ENCODE measurements at regions not wholly inside any gene's neighbourhood (a gene's known extent, or its start where the extent isn't known, plus 50 kb on each side); places are given as distances from the start of the nearest gene placed in this dataset.

DNA sequence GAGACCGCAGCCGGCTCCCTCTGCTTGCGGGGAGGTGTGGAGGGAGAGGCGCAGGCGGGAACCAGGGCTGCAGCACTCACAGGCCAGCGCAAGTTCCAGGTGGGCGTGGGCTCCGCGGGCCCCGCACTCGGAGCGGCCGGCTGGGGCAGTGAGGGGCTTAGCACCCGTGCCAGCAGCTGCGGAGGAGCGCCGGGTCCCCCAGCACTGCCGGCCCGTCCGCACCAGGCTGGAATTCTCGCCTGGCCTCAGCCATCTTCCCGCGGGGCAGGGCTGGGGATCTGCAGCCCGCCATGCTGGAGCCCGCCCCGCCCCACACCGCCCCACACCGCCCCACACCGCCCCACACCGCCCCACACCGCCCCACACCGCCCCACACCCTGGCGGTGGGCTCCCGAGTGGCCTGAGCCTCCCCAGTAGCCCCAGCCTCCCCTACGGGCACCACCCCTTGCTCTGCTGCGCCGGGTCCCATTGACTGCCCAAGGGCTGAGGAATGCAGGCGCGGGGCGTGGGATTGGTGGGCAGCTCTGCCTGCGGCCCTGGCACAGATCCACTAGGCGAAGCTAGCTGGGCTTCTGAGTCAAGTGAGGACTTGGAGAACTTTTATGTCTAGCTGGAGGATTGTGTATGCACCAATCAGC, 123.9 kb upstream of the MGAT5 start:
- H3K4me1 Mint-ChIP-seq (ENCODE audit: low read depth): peaks cover 45% of the 10 kb centered on the region
- intact Hi-C loops (cut with micrococcal nuclease): loop anchor here (10.0 kb wide), 2 partner anchors 545 to 925 kb away; partner anchors contain the start of gene RAB3GAP1
- no peak overlapping the region for H3K4me3 Mint-ChIP-seq
- no peaks in the 10 kb centered on the region for H3K9me3 Mint-ChIP-seq
- DNase-seq: no peak
- no peak overlapping the region for H3K27ac Mint-ChIP-seq
- CTCF ChIA-PET: interaction anchor here (1.0 to 1.4 kb wide), 2 partner anchors 10 to 76 kb away, joined by 3 read pairs; no protein-coding TSS in a partner anchor
- no peaks in the 10 kb centered on the region for H3K27me3 Mint-ChIP-seq (ENCODE audit: low read depth)
- H3K36me3 Mint-ChIP-seq (ENCODE audit: low read depth): peaks cover 5% of the 10 kb centered on the region

DNA sequence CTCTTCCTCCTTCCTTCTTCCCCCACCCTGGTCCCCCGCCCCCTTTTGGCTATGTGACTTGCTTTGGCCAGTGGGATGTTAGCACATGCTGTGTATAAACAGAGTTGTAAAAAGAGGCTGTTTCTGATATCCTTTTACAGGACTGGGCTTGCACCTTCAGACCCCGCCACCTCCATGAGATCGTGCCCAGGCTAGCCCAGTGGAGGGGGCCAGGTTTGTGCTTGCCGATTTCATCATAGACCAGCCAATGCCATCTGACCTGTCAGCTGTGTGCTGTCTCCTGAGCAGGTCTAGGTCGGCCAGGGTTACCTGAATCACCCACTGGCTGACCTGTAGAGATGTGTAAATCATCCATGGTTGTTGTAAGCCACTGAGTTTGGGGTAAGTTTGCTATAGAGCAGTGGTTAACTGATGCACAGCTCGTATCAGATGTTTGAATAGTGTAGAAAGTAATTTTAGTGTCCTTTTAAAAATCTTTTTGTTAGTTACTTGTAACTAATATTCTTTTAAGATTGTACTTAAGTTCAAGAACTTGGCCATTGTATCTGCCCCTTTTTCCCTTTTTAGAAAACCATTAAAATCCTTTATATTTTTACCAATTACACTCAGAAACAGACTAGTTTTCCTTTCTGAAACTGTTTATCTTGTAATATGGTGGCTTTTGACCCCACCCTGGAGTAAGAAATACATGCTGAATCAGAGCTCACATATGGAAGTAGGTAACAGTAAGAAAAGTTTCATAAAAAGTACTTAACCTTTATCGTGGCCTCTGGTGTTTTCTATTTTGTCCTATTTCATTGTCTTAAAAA, 122.0 kb upstream of the MGAT5 start:
- Mint-ChIP-seq H3K4me3 (no peak overlapping the region), H3K27me3 (ENCODE audit: low read depth) (no peaks in the 10 kb centered on the region), H3K9me3 (no peaks in the 10 kb centered on the region), H3K4me1 (ENCODE audit: low read depth) (peaks cover 36% of the 10 kb centered on the region), H3K36me3 (ENCODE audit: low read depth) (peaks cover 5% of the 10 kb centered on the region), H3K27ac (no peak overlapping the region)
- intact Hi-C loops (cut with micrococcal nuclease): no loop called here
- CTCF ChIA-PET: no interaction called here
- no peak for DNase-seq

DNA sequence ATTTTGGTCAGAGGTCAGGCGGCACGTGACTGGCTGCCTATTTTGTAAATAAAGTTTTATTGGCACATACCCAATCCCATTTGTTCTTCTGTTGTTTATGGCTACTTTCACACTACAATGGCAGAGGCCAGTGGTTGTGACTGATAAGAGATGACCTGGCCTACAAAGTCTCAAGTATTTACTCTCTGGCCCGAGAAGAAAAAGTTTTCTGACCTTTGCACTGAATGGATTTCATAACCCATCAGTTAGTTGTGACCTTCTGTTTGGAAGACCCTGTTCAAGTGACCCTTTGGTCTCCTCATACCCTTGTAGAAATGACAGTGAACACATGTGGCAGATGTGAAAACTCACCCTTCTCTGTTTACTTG, 121.4 kb upstream of the MGAT5 start:
- Mint-ChIP-seq H3K27ac (no peak overlapping the region), H3K27me3 (ENCODE audit: low read depth) (no peaks in the 10 kb centered on the region), H3K4me3 (no peak overlapping the region), H3K36me3 (ENCODE audit: low read depth) (peaks cover 5% of the 10 kb centered on the region), H3K9me3 (no peaks in the 10 kb centered on the region), H3K4me1 (ENCODE audit: low read depth) (peaks cover 36% of the 10 kb centered on the region)
- intact Hi-C loops (cut with micrococcal nuclease): no loop called here
- CTCF ChIA-PET: no interaction called here
- DNase-seq: no peak

GRCh38 chr2:134133622-134134312, 120.1 kb upstream of the MGAT5 start:
- no peak for DNase-seq
- peaks cover 5% of the 10 kb centered on the region for H3K36me3 Mint-ChIP-seq (ENCODE audit: low read depth)
- H3K9me3 Mint-ChIP-seq: no peaks in the 10 kb centered on the region
- no peaks in the 10 kb centered on the region for H3K27me3 Mint-ChIP-seq (ENCODE audit: low read depth)
- no peak overlapping the region for H3K4me3 Mint-ChIP-seq
- H3K4me1 Mint-ChIP-seq (ENCODE audit: low read depth): peaks cover 32% of the 10 kb centered on the region
- intact Hi-C loops (cut with micrococcal nuclease): no loop called here
- H3K27ac Mint-ChIP-seq: no peak overlapping the region
- CTCF ChIA-PET: no interaction called here

DNA sequence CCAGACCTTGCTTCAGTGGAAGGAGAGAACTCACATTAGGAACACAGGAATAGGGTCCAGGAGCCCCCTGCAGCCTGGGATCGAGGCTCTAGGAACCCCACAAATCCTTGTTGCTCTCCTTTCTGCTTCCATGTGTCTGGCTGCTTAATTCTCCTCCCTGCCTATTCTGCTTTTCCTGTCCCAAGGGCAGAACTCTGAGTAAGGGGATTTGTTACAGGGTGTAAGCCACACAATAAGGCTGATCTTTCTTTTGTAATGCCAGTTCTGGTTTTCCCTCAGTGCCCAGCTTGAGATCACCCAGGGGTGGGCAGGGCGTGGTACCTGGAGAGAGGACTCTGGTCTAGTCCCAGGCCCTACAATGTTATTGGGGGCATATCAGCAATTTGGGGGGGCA, 119.6 kb upstream of the MGAT5 start:
- peaks cover 5% of the 10 kb centered on the region for H3K36me3 Mint-ChIP-seq (ENCODE audit: low read depth)
- no peaks in the 10 kb centered on the region for H3K27me3 Mint-ChIP-seq (ENCODE audit: low read depth)
- CTCF ChIA-PET: no interaction called here
- intact Hi-C loops (cut with micrococcal nuclease): no loop called here
- H3K4me1 Mint-ChIP-seq (ENCODE audit: low read depth): peaks cover 32% of the 10 kb centered on the region
- no peak overlapping the region for H3K27ac Mint-ChIP-seq
- no peak overlapping the region for H3K4me3 Mint-ChIP-seq
- no peak for DNase-seq
- no peaks in the 10 kb centered on the region for H3K9me3 Mint-ChIP-seq

GRCh38 chr2:134134827-134135226, 119.0 kb upstream of the MGAT5 start:
- DNase-seq: no peak
- H3K27me3 Mint-ChIP-seq (ENCODE audit: low read depth): no peaks in the 10 kb centered on the region
- H3K27ac Mint-ChIP-seq: no peak overlapping the region
- H3K9me3 Mint-ChIP-seq: no peaks in the 10 kb centered on the region
- no peak overlapping the region for H3K4me3 Mint-ChIP-seq
- CTCF ChIA-PET: no interaction called here
- peaks cover 5% of the 10 kb centered on the region for H3K36me3 Mint-ChIP-seq (ENCODE audit: low read depth)
- peaks cover 33% of the 10 kb centered on the region for H3K4me1 Mint-ChIP-seq (ENCODE audit: low read depth)
- intact Hi-C loops (cut with micrococcal nuclease): no loop called here

GRCh38 chr2:134135793-134136192, 118.1 kb upstream of the MGAT5 start:
- H3K4me3 Mint-ChIP-seq: no peak overlapping the region
- peaks cover 37% of the 10 kb centered on the region for H3K4me1 Mint-ChIP-seq (ENCODE audit: low read depth)
- no peaks in the 10 kb centered on the region for H3K27me3 Mint-ChIP-seq (ENCODE audit: low read depth)
- H3K9me3 Mint-ChIP-seq: no peaks in the 10 kb centered on the region
- CTCF ChIA-PET: interaction anchor here (0.6 kb wide), 1 partner anchor 110 kb away, joined by 3 read pairs; no protein-coding TSS in a partner anchor
- intact Hi-C loops (cut with micrococcal nuclease): loop anchor here (1.0 to 2.0 kb wide), 2 partner anchors 8 to 35 kb away; no protein-coding TSS in a partner anchor
- DNase-seq: no peak
- H3K27ac Mint-ChIP-seq: no peak overlapping the region
- H3K36me3 Mint-ChIP-seq (ENCODE audit: low read depth): peaks cover 5% of the 10 kb centered on the region

GRCh38 chr2:134136731-134137130, 117.1 kb upstream of the MGAT5 start:
- Mint-ChIP-seq H3K4me3 (no peak overlapping the region), H3K4me1 (ENCODE audit: low read depth) (peaks cover 42% of the 10 kb centered on the region), H3K27me3 (ENCODE audit: low read depth) (no peaks in the 10 kb centered on the region), H3K9me3 (no peaks in the 10 kb centered on the region), H3K36me3 (ENCODE audit: low read depth) (no peaks in the 10 kb centered on the region), H3K27ac (no peak overlapping the region)
- CTCF ChIA-PET: interaction anchor here (0.7 to 1.1 kb wide), 4 partner anchors 18 to 255 kb away, joined by 3 to 4 read pairs (median 4); no protein-coding TSS in a partner anchor
- no peak for DNase-seq
- intact Hi-C loops (cut with micrococcal nuclease): loop anchor here (1.0 to 2.0 kb wide), 2 partner anchors 9 to 34 kb away; no protein-coding TSS in a partner anchor

DNA sequence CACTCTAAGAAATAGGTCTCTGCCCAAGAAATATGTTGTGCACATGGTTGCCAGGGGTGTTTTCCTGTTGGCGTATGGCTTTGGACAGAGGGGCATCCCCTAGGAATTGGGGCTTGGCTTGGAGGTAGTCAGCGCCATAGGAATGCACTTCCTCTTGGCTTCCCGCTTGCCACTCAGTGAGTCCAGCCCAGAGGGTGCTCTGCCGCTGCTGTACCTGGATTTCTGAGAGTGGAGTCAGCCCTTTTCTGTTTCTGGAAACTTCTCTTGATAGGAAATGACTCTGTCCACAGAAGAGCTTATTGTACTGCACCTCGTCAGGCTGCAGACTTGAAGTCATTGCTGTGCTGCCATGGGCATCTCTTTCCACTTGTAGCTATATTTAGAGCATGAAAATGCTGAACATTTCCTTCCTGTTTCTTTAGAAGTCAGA, 116.7 kb upstream of the MGAT5 start:
- Mint-ChIP-seq H3K9me3 (no peaks in the 10 kb centered on the region), H3K27ac (no peak overlapping the region), H3K4me1 (ENCODE audit: low read depth) (peaks cover 45% of the 10 kb centered on the region), H3K4me3 (peak overlapping the region; percentile 37), H3K36me3 (ENCODE audit: low read depth) (no peaks in the 10 kb centered on the region), H3K27me3 (ENCODE audit: low read depth) (no peaks in the 10 kb centered on the region)
- intact Hi-C loops (cut with micrococcal nuclease): loop anchor here (2.0 kb wide), 1 partner anchor 34 kb away; no protein-coding TSS in a partner anchor
- peak; percentile 41 for DNase-seq
- CTCF ChIA-PET: interaction anchor here (0.8 to 1.1 kb wide), 4 partner anchors 19 to 255 kb away, joined by 3 to 4 read pairs (median 4); no protein-coding TSS in a partner anchor

GRCh38 chr2:134138115-134138514, 115.8 kb upstream of the MGAT5 start:
- Mint-ChIP-seq H3K27ac (no peak overlapping the region), H3K9me3 (no peaks in the 10 kb centered on the region), H3K27me3 (ENCODE audit: low read depth) (no peaks in the 10 kb centered on the region), H3K36me3 (ENCODE audit: low read depth) (peaks cover 2% of the 10 kb centered on the region), H3K4me3 (no peak overlapping the region), H3K4me1 (ENCODE audit: low read depth) (peaks cover 54% of the 10 kb centered on the region)
- intact Hi-C loops (cut with micrococcal nuclease): no loop called here
- DNase-seq: no peak
- CTCF ChIA-PET: interaction anchor here (0.6 to 1.4 kb wide), 2 partner anchors 108 to 275 kb away, joined by 3 to 4 read pairs; no protein-coding TSS in a partner anchor

GRCh38 chr2:134139611-134140010, 114.3 kb upstream of the MGAT5 start:
- no peak overlapping the region for H3K4me3 Mint-ChIP-seq
- no peak for DNase-seq
- no peaks in the 10 kb centered on the region for H3K9me3 Mint-ChIP-seq
- CTCF ChIA-PET: no interaction called here
- H3K4me1 Mint-ChIP-seq (ENCODE audit: low read depth): peaks cover 55% of the 10 kb centered on the region
- H3K27ac Mint-ChIP-seq: no peak overlapping the region
- H3K27me3 Mint-ChIP-seq (ENCODE audit: low read depth): no peaks in the 10 kb centered on the region
- H3K36me3 Mint-ChIP-seq (ENCODE audit: low read depth): peaks cover 4% of the 10 kb centered on the region
- intact Hi-C loops (cut with micrococcal nuclease): no loop called here

DNA sequence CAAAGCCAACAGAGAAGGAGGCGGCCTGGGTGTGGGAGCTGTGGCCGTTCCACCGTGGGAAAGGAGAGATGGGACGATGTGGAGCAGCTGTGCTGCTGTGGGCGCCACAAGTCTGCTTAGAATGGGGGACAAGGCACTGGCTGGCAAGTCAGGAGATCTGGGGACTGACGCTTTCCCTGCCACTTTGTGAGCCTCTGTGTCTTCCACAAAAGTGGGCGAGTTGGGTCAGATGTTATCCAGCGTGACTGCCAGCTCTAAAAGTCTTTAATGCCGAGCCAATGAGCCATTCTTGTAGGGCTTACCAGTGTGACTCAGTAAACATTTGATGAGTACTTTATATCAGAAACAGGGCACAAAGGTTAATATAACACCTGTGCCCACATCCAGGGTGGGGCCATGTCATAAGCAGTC, 113.6 kb upstream of the MGAT5 start:
- Mint-ChIP-seq H3K4me1 (ENCODE audit: low read depth) (peaks cover 52% of the 10 kb centered on the region), H3K4me3 (no peak overlapping the region), H3K36me3 (ENCODE audit: low read depth) (peaks cover 4% of the 10 kb centered on the region), H3K27ac (no peak overlapping the region), H3K9me3 (no peaks in the 10 kb centered on the region), H3K27me3 (ENCODE audit: low read depth) (no peaks in the 10 kb centered on the region)
- no peak for DNase-seq
- CTCF ChIA-PET: interaction anchor here (1.0 kb wide), 1 partner anchor 68 kb away, joined by 3 read pairs; no protein-coding TSS in a partner anchor
- intact Hi-C loops (cut with micrococcal nuclease): no loop called here

All from activated naive CD4-positive, alpha-beta T cell treated with anti-CD3 and anti-CD28 coated beads for 36 hours (primary cell).